Right lobe of liver (tissue), 6 donors: ENCODE measurements at regions not wholly inside any gene's neighbourhood (a gene's known extent, or its start where the extent isn't known, plus 50 kb on each side); places are given as distances from the start of the nearest gene placed in this dataset.

Experiments
- ATAC-seq, 4 donors: fragments of 200-7000 bp; cut with Tn5 transposase; one replicate each; pipeline ENCODE4 v1.9.1; 2020; ENCODE audit warnings: mild to moderate bottlenecking in 4 of 4, moderate library complexity in 4 of 4
- DNase-seq, 3 donors: peaks; one replicate each; pipeline ENCODE4 v3.0.0-alpha.2; 2020
- H3K27ac ChIP-seq, 3 donors: fragments of 200-600 bp; one replicate each; pipeline ENCODE4 v1.8.0; 2022
- H3K27me3 ChIP-seq, 2 donors: fragments of 200-600 bp; one replicate each; pipeline ENCODE4 v1.8.0; 2022
- H3K36me3 ChIP-seq, 4 donors: fragments of 200-600 bp; sonication (generic) in 1 of 4; one replicate each; pipeline versions ENCODE4 v1.5.1 to v1.8.0; 2017 to 2022; ENCODE audit warnings: control low read depth in 1 of 4
- H3K4me1 ChIP-seq, 4 donors: fragments of 200-600 bp; sonication (generic) in 1 of 4; one replicate each; pipeline versions ENCODE4 v1.5.1 to v1.8.0; 2017 to 2022; ENCODE audit warnings: control low read depth in 1 of 4
- H3K4me3 ChIP-seq, 3 donors: fragments of 200-600 bp; one replicate each; pipeline ENCODE4 v1.8.0; 2022
- H3K9me3 ChIP-seq, 4 donors: fragments of 200-600 bp; sonication (generic) in 1 of 4; one replicate each; pipeline versions ENCODE4 v1.5.1 to v1.8.0; 2017 to 2022; ENCODE audit warnings: control low read depth in 1 of 4
- POLR2A ChIP-seq: fragments of 450-650 bp; IDR thresholded peaks from one replicate; pipeline ENCODE4 v1.6.1; 2017; ENCODE audit warnings: antibody characterized with exemption, mild to moderate bottlenecking
- WGBS: methylation state at CpG from one replicate; pipeline ENCODE4 v1.1.6; 2018; ENCODE audit warnings: low coverage, low lambda C conversion rate; ENCODE audit not compliant: insufficient coverage; ENCODE audit errors: missing lambda C conversion rate; 5-methylcytosine and 5-hydroxymethylcytosine counted together
- intact Hi-C, 2 donors: fragments of 100-400 bp; cut with DNase I; formaldehyde crosslinking; loops; one replicate each; pipeline versions ENCODE4 v1.11.2 to v1.14.1; 2022
- TF ChIP-seq, protein P1 (sequence below), 4 donors: fragments of 200-600 bp in 3 of 4; fragments of 450-650 bp in 1 of 4; IDR thresholded peaks; one replicate each; pipeline versions ENCODE4 v1.5.1 to v1.8.0; 2016 to 2022; ENCODE audit warnings: antibody characterized with exemption in 4 of 4, mild to moderate bottlenecking in 2 of 4
- donor health status: DM: no; HTN: yes; CAD: no.
- donor health status: DM: no; HTN: no; CAD: no.
- donor health status: DM: no; HTN: no; CAD: no.
- donor health status: DM: no; HTN: yes; CAD: no.
- donor health status: DM: no; HTN: yes; CAD: no.

DNA sequence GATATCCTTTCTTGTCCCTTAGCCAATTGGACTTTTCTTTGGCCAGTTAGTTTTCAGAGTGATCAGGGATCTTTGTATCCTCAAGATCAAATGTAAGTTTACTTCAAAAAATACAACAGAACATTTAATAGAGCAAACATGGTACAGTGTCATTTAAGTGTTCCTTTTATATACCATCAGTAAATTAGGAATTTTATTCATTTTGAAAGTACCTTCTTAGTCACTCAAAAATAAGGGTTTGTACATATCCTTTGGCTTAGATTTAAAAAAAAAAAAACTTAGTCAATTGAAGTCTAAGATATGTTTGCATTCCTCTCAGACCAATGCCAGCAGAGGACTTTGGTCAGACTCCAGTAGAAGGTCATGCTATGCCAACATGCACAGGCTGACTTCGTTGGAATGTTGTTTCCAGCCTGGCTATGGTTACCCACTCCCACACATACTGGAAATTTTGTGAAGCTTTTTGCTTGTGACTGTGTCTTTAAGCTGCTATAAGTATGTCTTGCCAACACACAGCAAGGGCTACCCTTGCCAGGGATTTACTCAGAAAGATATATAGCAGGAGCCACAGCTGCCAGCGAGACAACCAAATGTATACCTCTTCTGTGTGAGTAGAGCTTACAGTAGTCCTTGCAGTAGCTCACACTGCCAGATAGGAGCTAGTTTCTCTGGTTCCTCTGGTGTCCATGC lies 81.5 kb upstream of the LRIF1 start:
- 32% methylated on average over 2 of the region's 2 CpGs for WGBS
- no peaks in the 10 kb centered on the region for H3K36me3 ChIP-seq
- no peak for DNase-seq
- no peak overlapping the region for H3K4me3 ChIP-seq
- H3K4me1 ChIP-seq, result no peaks in the 10 kb centered on the region
- H3K27me3 ChIP-seq, result no peaks in the 10 kb centered on the region
- ATAC-seq, result peak; percentile 86 to 92 (median 89)
- TF ChIP-seq, protein P1, sequence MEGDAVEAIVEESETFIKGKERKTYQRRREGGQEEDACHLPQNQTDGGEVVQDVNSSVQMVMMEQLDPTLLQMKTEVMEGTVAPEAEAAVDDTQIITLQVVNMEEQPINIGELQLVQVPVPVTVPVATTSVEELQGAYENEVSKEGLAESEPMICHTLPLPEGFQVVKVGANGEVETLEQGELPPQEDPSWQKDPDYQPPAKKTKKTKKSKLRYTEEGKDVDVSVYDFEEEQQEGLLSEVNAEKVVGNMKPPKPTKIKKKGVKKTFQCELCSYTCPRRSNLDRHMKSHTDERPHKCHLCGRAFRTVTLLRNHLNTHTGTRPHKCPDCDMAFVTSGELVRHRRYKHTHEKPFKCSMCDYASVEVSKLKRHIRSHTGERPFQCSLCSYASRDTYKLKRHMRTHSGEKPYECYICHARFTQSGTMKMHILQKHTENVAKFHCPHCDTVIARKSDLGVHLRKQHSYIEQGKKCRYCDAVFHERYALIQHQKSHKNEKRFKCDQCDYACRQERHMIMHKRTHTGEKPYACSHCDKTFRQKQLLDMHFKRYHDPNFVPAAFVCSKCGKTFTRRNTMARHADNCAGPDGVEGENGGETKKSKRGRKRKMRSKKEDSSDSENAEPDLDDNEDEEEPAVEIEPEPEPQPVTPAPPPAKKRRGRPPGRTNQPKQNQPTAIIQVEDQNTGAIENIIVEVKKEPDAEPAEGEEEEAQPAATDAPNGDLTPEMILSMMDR (IDR thresholded peaks at IDR 0.05), result no peak
- TF ChIP-seq POLR2A, result no peak
- no peaks in the 10 kb centered on the region for H3K9me3 ChIP-seq
- intact Hi-C loops, result no loop called here
- no peak overlapping the region for H3K27ac ChIP-seq

DNA sequence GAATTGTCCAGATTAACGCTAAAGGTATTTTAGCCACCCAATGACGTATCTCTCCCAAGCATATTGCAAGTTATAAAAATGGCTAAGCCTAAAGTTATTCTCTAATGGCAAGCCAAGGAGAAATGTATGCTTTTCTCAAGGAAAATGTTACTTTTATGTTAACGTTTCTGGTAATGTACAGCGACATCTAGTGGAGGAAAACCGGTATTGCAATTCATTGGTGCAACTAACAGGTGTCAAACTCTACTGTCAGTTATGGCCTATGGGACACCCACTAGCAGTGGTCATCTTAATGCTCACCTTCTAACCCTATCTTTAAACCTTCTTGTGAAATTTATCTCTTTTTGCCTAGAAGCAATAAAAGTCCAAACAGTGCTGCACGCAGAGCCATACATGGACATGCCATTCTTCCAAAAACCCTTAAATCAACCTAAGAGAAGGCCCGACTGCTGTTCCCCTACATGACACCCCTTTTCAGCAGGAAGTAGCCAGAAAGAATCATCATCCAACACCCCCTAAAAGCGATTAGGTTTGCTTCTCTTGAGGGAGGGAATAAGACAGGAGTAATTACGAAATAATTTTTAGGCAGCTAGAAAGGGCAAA lies 68.7 kb upstream of the LRIF1 start:
- peak; percentile 53 to 63 (median 54) for ATAC-seq
- no peak for TF ChIP-seq POLR2A
- TF ChIP-seq, protein P1 (IDR thresholded peaks at IDR 0.05), result peak; percentile 82 to 96 (median 92)
- intact Hi-C loops, result loop anchor here in 1 of 2 donors (10.0 kb wide), 1 partner anchor 202 kb away; no protein-coding TSS in a partner anchor

DNA sequence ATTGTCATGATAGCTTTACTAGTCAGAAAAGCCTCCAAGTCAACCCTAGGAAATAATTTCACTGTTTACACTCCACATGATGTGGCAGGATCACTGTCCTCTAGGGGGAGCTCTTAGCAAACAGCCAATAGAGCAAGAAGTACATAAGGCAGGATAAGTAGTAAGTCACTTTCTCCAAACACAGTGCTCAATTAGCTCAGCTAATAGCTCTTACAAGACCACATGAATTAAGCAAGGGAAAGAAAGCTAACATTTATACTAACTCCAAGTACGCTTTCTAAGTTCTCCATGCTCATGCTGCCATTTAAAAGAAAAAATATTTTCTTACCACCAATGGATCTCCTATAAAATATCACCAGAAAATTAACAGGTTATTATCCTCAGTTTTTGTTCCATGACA lies 66.9 kb upstream of the LRIF1 start:
- 90% methylated on average over 1 of the region's 1 CpG for WGBS
- ATAC-seq, result peak; percentile 65 to 72 (median 68)
- Histone ChIP-seq H3K4me3 (no peak overlapping the region), H3K9me3 (no peaks in the 10 kb centered on the region), H3K27me3 (no peaks in the 10 kb centered on the region), H3K4me1 (no peaks in the 10 kb centered on the region), H3K27ac (no peak overlapping the region), H3K36me3 (no peaks in the 10 kb centered on the region)
- intact Hi-C loops, result loop anchor here in 1 of 2 donors (10.0 kb wide), 1 partner anchor 204 kb away; no protein-coding TSS in a partner anchor
- DNase-seq, result no peak
- TF ChIP-seq POLR2A, result no peak
- TF ChIP-seq, protein P1 (IDR thresholded peaks at IDR 0.05), result peak; percentile 57 to 86 (median 83)

More for the DNA sequence above, 68.7 kb upstream of the LRIF1 start:
- 27% methylated on average over 9 of the region's 9 CpGs for WGBS
- H3K4me3 ChIP-seq, result no peak overlapping the region
- no peak overlapping the region for H3K27ac ChIP-seq
- H3K9me3 ChIP-seq, result no peaks in the 10 kb centered on the region
- no peaks in the 10 kb centered on the region for H3K27me3 ChIP-seq
- no peaks in the 10 kb centered on the region for H3K4me1 ChIP-seq
- no peak for DNase-seq
- H3K36me3 ChIP-seq, result no peaks in the 10 kb centered on the region

DNA sequence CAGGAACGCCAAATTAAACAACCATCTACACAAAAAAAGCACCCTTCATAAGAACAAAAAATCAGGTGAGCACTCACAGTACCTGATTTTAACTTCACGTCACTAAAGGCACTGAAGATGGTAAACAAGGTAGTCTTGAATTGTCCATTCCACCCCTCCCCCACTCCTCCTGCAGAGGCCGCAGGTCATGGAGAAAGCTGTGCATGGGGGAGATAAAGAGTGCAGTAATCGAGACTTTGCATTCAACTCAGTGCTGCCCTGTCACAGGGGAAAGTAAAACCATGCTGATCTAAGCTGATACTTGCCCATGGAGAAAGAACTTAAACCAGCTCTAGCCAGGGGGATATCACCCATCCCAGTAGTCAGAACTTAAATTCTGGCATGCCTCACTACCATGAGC lies 61.4 kb upstream of the LRIF1 start:
- TF ChIP-seq POLR2A, result no peak
- TF ChIP-seq, protein P1 (IDR thresholded peaks at IDR 0.05), result no peak
- no peaks in the 10 kb centered on the region for H3K27me3 ChIP-seq
- 40% methylated on average over 4 of the region's 4 CpGs for WGBS
- ATAC-seq (no peak), DNase-seq (no peak)
- no peak overlapping the region for H3K27ac ChIP-seq
- no peaks in the 10 kb centered on the region for H3K36me3 ChIP-seq
- no peaks in the 10 kb centered on the region for H3K9me3 ChIP-seq
- intact Hi-C loops, result no loop called here
- H3K4me1 ChIP-seq, result no peaks in the 10 kb centered on the region
- H3K4me3 ChIP-seq, result no peak overlapping the region
